ENCODE measurements at regions not wholly inside any gene's neighbourhood (a gene's known extent, or its start where the extent isn't known, plus 50 kb on each side); places are given as distances from the start of the nearest gene placed in this dataset.

DNA sequence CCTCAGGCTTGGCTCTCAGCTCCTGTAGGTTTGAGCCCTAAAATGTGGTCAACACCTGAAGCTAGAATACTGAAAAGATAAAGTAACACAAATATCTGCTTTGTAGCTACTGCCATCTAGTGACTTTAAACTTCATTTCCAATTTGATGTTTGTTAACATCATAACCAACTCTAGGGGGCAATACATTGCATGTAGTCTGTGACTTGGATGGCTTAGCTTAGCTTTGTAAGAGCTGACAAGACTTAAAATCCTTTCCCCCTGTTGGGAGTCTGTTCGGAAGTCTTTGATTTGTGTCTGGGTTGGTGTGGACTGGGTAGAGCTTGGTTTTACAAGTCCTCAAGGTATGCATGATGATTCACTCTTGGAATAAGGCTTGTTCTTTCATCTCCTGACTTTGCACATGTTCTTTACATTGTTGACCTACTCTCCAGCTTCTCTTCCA is 51.7 kb downstream of the SCN11A start:
- Histone ChIP-seq H3K27ac (ENCODE audit: low read depth, low read length, poor library complexity, severe bottlenecking) (no peak overlapping the region), H3K4me1 (ENCODE audit: insufficient read depth, low read length, severe bottlenecking) (no peaks in the 10 kb centered on the region), H3K9me3 (ENCODE audit: low read length) (no peaks in the 10 kb centered on the region), H3K36me3 (ENCODE audit: insufficient read depth, low read length) (no peaks in the 10 kb centered on the region), H3K9ac (ENCODE audit: low read length) (no peak overlapping the region), H3K27me3 (ENCODE audit: insufficient read depth, low read length) (no peaks in the 10 kb centered on the region), H2AFZ (ENCODE audit: low read length) (no peak overlapping the region), H3K4me2 (ENCODE audit: low read length) (no peak overlapping the region), H4K20me1 (ENCODE audit: insufficient read depth, low read length) (no peaks in the 10 kb centered on the region), H3K9me2 (ENCODE audit: low read depth, low read length) (no peaks in the 10 kb centered on the region), H3K4me3 (ENCODE audit: low read depth, low read length, poor library complexity, severe bottlenecking) (no peak overlapping the region), H3K79me2 (ENCODE audit: insufficient read depth, low read length) (no peaks in the 10 kb centered on the region), H3F3A (ENCODE audit: insufficient read depth, low read length) (no peaks in the 10 kb centered on the region)
- TF ChIP-seq EZH2 (IDR thresholded peaks at IDR 0.05; ENCODE audit: borderline replicate concordance, low read length) (no peak), CTCF (IDR thresholded peaks at IDR 0.05; ENCODE audit: low read length) (peak; percentile 99)

DNA sequence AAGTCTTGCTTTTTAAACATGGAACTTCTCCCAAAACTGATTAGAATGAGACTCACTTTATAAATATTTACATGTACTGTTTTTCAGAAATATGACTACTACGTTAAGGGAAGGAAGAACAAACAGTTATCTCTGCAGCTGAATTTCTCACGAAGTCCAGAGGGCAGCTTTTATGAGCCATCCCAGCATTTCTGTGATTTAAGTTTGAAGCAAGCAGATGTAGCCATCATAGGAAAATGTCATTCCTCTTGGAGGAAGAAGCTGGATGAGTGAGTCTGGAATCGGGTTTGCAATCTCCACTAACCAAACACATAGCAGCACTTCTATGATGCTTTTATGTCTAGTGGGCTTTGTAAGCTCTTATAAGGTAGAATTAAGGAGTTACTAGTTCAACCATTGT is 53.7 kb downstream of the SCN11A start:
- Histone ChIP-seq H3K27ac (ENCODE audit: low read depth, low read length, poor library complexity, severe bottlenecking) (no peak overlapping the region), H2AFZ (ENCODE audit: low read length) (no peak overlapping the region), H3K9me3 (ENCODE audit: low read length) (no peaks in the 10 kb centered on the region), H3K79me2 (ENCODE audit: insufficient read depth, low read length) (no peaks in the 10 kb centered on the region), H3K27me3 (ENCODE audit: insufficient read depth, low read length) (no peaks in the 10 kb centered on the region), H3K9ac (ENCODE audit: low read length) (no peak overlapping the region), H3K4me3 (ENCODE audit: low read depth, low read length, poor library complexity, severe bottlenecking) (no peak overlapping the region), H3K9me2 (ENCODE audit: low read depth, low read length) (no peaks in the 10 kb centered on the region), H3K36me3 (ENCODE audit: insufficient read depth, low read length) (no peaks in the 10 kb centered on the region), H4K20me1 (ENCODE audit: insufficient read depth, low read length) (no peaks in the 10 kb centered on the region), H3F3A (ENCODE audit: insufficient read depth, low read length) (no peaks in the 10 kb centered on the region), H3K4me1 (ENCODE audit: insufficient read depth, low read length, severe bottlenecking) (no peaks in the 10 kb centered on the region), H3K4me2 (ENCODE audit: low read length) (no peak overlapping the region)
- TF ChIP-seq CTCF (IDR thresholded peaks at IDR 0.05; ENCODE audit: low read length) = no peak
- no peak for TF ChIP-seq EZH2 (IDR thresholded peaks at IDR 0.05; ENCODE audit: borderline replicate concordance, low read length)

- no peak overlapping the region for H3K4me3 ChIP-seq (ENCODE audit: low read depth, low read length, poor library complexity, severe bottlenecking)
- no peak overlapping the region for H3K27ac ChIP-seq (ENCODE audit: low read depth, low read length, poor library complexity, severe bottlenecking)
- H2AFZ ChIP-seq (ENCODE audit: low read length) = no peak overlapping the region
- H3K36me3 ChIP-seq (ENCODE audit: insufficient read depth, low read length) = no peaks in the 10 kb centered on the region
- H3K9me3 ChIP-seq (ENCODE audit: low read length) = no peaks in the 10 kb centered on the region
- no peaks in the 10 kb centered on the region for H3K27me3 ChIP-seq (ENCODE audit: insufficient read depth, low read length)
- no peaks in the 10 kb centered on the region for H3F3A ChIP-seq (ENCODE audit: insufficient read depth, low read length)
- no peaks in the 10 kb centered on the region for H4K20me1 ChIP-seq (ENCODE audit: insufficient read depth, low read length)
- no peaks in the 10 kb centered on the region for H3K9me2 ChIP-seq (ENCODE audit: low read depth, low read length)
- TF ChIP-seq EZH2 (IDR thresholded peaks at IDR 0.05; ENCODE audit: borderline replicate concordance, low read length) (no peak), CTCF (IDR thresholded peaks at IDR 0.05; ENCODE audit: low read length) (no peak)
- H3K79me2 ChIP-seq (ENCODE audit: insufficient read depth, low read length) = no peaks in the 10 kb centered on the region
- no peaks in the 10 kb centered on the region for H3K4me1 ChIP-seq (ENCODE audit: insufficient read depth, low read length, severe bottlenecking)
- H3K9ac ChIP-seq (ENCODE audit: low read length) = no peak overlapping the region
- H3K4me2 ChIP-seq (ENCODE audit: low read length) = no peak overlapping the region
Measured at GRCh38 chr3:38996193-38996592, 55.6 kb downstream of the SCN11A start.

Data from OCI-LY1 (cell line).